ENCODE measurements at regions not wholly inside any gene's neighbourhood (a gene's known extent, or its start where the extent isn't known, plus 50 kb on each side); places are given as distances from the start of the nearest gene placed in this dataset.

DNA sequence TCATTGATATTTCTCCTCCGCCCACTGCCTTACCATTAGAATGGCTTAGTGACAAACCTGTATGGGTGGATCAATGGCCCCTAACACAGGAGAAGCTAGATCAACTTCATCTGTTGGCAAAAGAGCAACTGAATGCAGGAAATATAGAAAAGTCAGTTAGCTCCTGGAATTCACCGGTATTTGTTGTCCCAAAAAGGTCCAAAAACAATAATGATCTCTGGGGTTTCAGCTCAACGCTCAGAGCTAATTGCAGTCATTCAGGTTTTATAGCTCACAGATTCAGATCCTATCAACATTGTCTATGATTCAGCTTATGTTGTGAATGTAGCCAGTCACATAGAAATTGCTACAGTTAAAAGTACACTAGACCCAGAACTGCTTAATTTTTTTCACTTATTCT lies 124.0 kb upstream of the ZCCHC13 start:
- TF ChIP-seq, protein P1, sequence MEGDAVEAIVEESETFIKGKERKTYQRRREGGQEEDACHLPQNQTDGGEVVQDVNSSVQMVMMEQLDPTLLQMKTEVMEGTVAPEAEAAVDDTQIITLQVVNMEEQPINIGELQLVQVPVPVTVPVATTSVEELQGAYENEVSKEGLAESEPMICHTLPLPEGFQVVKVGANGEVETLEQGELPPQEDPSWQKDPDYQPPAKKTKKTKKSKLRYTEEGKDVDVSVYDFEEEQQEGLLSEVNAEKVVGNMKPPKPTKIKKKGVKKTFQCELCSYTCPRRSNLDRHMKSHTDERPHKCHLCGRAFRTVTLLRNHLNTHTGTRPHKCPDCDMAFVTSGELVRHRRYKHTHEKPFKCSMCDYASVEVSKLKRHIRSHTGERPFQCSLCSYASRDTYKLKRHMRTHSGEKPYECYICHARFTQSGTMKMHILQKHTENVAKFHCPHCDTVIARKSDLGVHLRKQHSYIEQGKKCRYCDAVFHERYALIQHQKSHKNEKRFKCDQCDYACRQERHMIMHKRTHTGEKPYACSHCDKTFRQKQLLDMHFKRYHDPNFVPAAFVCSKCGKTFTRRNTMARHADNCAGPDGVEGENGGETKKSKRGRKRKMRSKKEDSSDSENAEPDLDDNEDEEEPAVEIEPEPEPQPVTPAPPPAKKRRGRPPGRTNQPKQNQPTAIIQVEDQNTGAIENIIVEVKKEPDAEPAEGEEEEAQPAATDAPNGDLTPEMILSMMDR (IDR thresholded peaks at IDR 0.05 in 4 of 5, conservative IDR thresholded peaks at IDR 0.05 in 1 of 5), result no peak
- TF ChIP-seq POLR2A (IDR thresholded peaks at IDR 0.05), result no peak
